Heart left ventricle (tissue), 16 donors: ENCODE measurements at regions not wholly inside any gene's neighbourhood (a gene's known extent, or its start where the extent isn't known, plus 50 kb on each side); places are given as distances from the start of the nearest gene placed in this dataset.
A peak's percentile ranks its signal among the peaks of the same experiment; 100 is the strongest.

ENCODE experiments used
- ATAC-seq, 4 donors: fragments of 200-7000 bp; cut with Tn5 transposase; one replicate each; pipeline ENCODE4 v1.9.1; 2020 to 2022; ENCODE audit warnings: moderate library complexity in 4 of 4, mild to moderate bottlenecking in 3 of 4, moderate number of reproducible peaks in 1 of 4
- DNase-seq, 5 donors: peaks; one replicate each; pipeline ENCODE4 v3.0.0-alpha.2; 2020
- H3K27ac ChIP-seq, 12 donors: fragments of 200-600 bp; sonication (generic) in 4 of 12; one replicate each; pipeline versions ENCODE4 v1.5.0 to v1.8.0; 2016 to 2022; ENCODE audit warnings: mild to moderate bottlenecking in 2 of 12
- H3K27me3 ChIP-seq, 9 donors: fragments of 200-600 bp; sonication (generic) in 2 of 9; one replicate each; pipeline versions ENCODE4 v1.5.1 to v1.8.0; 2016 to 2022; ENCODE audit warnings: mild to moderate bottlenecking in 3 of 9
- H3K36me3 ChIP-seq, 9 donors: fragments of 200-600 bp; sonication (generic) in 2 of 9; one replicate each; pipeline versions ENCODE4 v1.5.0 to v1.8.0; 2018 to 2022; ENCODE audit warnings: mild to moderate bottlenecking in 2 of 9
- H3K4me1 ChIP-seq, 12 donors: fragments of 200-600 bp; sonication (generic) in 4 of 12; one replicate each; pipeline versions ENCODE4 v1.5.0 to v1.8.0; 2016 to 2022; ENCODE audit warnings: mild to moderate bottlenecking in 3 of 12
- H3K4me3 ChIP-seq, 12 donors: fragments of 200-600 bp; sonication (generic) in 4 of 12; one replicate each; pipeline versions ENCODE4 v1.5.0 to v1.8.0; 2017 to 2022; ENCODE audit warnings: mild to moderate bottlenecking in 9 of 12, moderate library complexity in 4 of 12
- H3K9me3 ChIP-seq, 12 donors: fragments of 200-600 bp; sonication (generic) in 4 of 12; one replicate each; pipeline versions ENCODE4 v1.5.0 to v1.8.0; 2016 to 2022; ENCODE audit warnings: mild to moderate bottlenecking in 1 of 12
- POLR2A ChIP-seq, 2 donors: fragments of 450-650 bp; IDR thresholded peaks; one replicate each; pipeline ENCODE4 v1.6.1; 2017; ENCODE audit warnings: antibody characterized with exemption in 2 of 2, mild to moderate bottlenecking in 2 of 2, moderate library complexity in 2 of 2
- WGBS, 4 donors: extraction: QIAGEN DNeasy Blood & Tissue Kit in 2 of 4; methylation state at CpG; one replicate each; pipeline versions ENCODE4 v1.1.5 to v1.1.7; 2013 to 2018; 5-methylcytosine and 5-hydroxymethylcytosine counted together
- intact Hi-C, 10 donors: fragments of 100-400 bp; cut with DNase I; formaldehyde crosslinking; loops; one replicate each; pipeline versions ENCODE4 v1.11.1 to v1.14.2; 2022
- TF ChIP-seq, protein P1 (sequence below), 12 donors: fragments of 200-600 bp; sonication (generic) in 4 of 12; IDR thresholded peaks; one replicate each; pipeline versions ENCODE4 v1.5.0 to v1.8.0; 2018 to 2022; ENCODE audit warnings: antibody characterized with exemption in 12 of 12, mild to moderate bottlenecking in 5 of 12
- donor health status: ischemic (EF 13 %, LVEDD 7.1; RV severe dilation, severe dysfunction).
- donor health status: healthy with polysubstance abuse.
- donor health status: DM: no; HTN: yes; CAD: no.
- donor health status: DM: no; HTN: no; CAD: no.
- donor health status: ischemic (EF 25% LVEDD 6.9; RV normal size, moderate dysfunction).
- donor health status: ischemic (EF 25% LVEDD 5.7; RV mildly dilated, moderate dysfunction).
- donor health status: healthy.
- donor health status: DM: yes; HTN: yes; CAD: no.
- donor health status: ischemic (EF 35%, LVEDD 5.7; RV mildly dilated, moderate dysfunction).
- donor health status: nonischemic (EF 11% LVEDD 7.7; RV severe dilation, severe dysfunction).
- donor health status: DM: yes; HTN: yes; CAD: no.
- donor health status: PGD.
- donor health status: ischemic (EF 29% LVEDD 5.4; RV normal size, mild dysfunction).
- donor health status: nonischemic (EF 23%, LVEDD 6.1; RV moderate dilation, normal function).

DNA sequence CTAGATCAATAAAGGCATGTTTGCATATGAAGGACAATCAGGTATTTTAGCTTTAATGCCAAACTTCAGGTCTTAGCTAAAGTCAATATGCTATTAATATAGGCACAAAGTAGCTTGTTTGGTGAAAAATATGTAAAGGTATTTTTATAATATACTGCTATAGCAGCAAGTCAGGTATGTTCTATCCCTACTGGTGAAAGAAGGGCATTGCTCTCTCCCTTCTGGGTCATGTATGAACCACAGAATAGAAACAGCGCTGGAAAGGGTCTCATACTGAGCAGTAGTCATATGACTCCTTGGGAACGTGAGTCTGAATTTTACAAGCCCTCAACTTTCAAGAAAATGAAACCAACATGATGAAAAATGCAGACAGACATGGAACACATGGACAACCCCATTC lies 314.6 kb downstream of the GRIN2B start:
- no peak overlapping the region for H3K27ac ChIP-seq
- no peaks in the 10 kb centered on the region for H3K9me3 ChIP-seq
- no peak for DNase-seq
- TF ChIP-seq, protein P1, sequence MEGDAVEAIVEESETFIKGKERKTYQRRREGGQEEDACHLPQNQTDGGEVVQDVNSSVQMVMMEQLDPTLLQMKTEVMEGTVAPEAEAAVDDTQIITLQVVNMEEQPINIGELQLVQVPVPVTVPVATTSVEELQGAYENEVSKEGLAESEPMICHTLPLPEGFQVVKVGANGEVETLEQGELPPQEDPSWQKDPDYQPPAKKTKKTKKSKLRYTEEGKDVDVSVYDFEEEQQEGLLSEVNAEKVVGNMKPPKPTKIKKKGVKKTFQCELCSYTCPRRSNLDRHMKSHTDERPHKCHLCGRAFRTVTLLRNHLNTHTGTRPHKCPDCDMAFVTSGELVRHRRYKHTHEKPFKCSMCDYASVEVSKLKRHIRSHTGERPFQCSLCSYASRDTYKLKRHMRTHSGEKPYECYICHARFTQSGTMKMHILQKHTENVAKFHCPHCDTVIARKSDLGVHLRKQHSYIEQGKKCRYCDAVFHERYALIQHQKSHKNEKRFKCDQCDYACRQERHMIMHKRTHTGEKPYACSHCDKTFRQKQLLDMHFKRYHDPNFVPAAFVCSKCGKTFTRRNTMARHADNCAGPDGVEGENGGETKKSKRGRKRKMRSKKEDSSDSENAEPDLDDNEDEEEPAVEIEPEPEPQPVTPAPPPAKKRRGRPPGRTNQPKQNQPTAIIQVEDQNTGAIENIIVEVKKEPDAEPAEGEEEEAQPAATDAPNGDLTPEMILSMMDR (IDR thresholded peaks at IDR 0.05) = peak in 1 of 12 donors; percentile 20
- no peak for TF ChIP-seq POLR2A (IDR thresholded peaks at IDR 0.05)
- H3K27me3 ChIP-seq = peaks cover 0 to 9% (median 0%) of the 10 kb centered on the region in 9 donors
- H3K4me3 ChIP-seq = no peak overlapping the region
- no peaks in the 10 kb centered on the region for H3K36me3 ChIP-seq
- intact Hi-C loops = loop anchor here in 6 of 10 donors (10.0 kb wide), 5 partner anchors 302 to 752 kb away; no protein-coding TSS in a partner anchor
- no peaks in the 10 kb centered on the region for H3K4me1 ChIP-seq
- WGBS, 4 donors = 71 to 84% (median 74%) methylated on average over 2 of the region's 2 CpGs
- ATAC-seq = no peak

DNA sequence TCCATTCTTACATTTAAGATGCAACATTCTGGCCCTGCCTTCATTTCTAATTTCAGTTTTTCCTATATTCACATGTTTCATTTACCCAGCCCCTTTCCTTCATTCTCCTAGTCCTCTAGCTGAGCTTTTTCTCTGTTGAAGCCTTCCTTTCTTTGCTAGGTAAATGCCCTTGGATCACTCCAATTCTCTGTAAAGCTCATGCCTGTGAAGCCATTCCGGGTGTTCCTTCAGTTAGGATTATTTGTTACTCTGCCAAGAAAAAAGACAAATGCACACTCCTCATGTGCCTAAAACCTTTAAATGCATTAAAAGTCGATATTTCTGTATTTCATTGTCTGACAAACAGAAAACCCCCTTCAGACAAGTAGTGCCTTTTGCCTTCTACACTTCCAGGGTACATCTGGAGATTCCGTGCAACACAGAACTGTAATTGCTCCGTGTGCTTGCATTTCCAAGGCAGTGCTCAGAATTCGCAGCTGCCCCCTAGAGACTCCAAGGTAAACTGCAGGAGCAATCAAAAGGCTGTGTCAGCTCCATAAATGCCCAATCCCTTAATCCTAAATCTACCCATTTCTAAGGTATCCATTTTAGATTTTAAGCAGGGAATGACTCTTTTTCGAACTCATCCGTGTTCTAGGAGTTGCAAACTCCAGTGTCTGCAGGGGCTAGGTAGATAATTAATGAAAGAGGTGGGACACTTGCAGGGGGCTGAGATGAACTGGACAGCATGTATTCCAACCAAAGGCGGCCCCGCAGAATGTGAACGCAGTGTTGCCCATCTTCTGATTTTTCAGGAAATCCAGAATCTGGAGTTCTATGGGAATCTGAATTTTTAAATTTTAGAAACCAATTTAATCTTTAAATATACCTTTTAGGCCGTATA lies 320.2 kb downstream of the GRIN2B start:
- H3K27ac ChIP-seq = no peak overlapping the region
- H3K27me3 ChIP-seq = peaks cover 0 to 8% (median 0%) of the 10 kb centered on the region in 9 donors
- DNase-seq = peak in 4 of 5 donors; percentile 25 to 39 (median 33)
- no peaks in the 10 kb centered on the region for H3K9me3 ChIP-seq
- TF ChIP-seq, protein P1 (IDR thresholded peaks at IDR 0.05) = peak; percentile 73 to 91 (median 82)
- no peak for TF ChIP-seq POLR2A (IDR thresholded peaks at IDR 0.05)
- no peaks in the 10 kb centered on the region for H3K36me3 ChIP-seq
- H3K4me3 ChIP-seq = no peak overlapping the region
- 41 to 43% (median 42%) methylated on average over 11 of the region's 11 CpGs for WGBS, 4 donors
- H3K4me1 ChIP-seq = peaks cover 0 to 3% (median 0%) of the 10 kb centered on the region in 12 donors
- intact Hi-C loops = loop anchor here (1.0 to 10.0 kb wide), 10 partner anchors 296 to 746 kb away; no protein-coding TSS in a partner anchor
- peak in 3 of 4 donors; percentile 54 to 82 (median 81) for ATAC-seq

DNA sequence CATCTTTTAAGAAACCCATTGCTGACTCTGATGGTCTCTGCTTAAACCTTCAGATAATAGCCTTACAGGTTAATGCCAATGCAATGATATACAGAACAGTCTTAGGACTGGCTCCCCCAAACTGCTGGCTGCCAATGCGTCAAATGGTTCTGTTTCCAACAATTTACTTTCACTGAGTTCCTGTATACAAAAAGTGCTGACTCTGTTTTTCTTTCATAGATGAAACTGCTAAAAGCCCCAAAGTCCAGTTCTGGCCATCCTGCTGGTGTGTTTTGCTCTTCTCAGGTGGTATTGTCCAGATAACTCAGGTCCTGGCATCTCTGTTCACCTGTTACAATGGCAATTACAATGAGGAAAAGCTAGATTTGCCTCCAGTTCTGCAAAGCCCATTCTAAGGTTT lies 326.9 kb downstream of the GRIN2B start:
- H3K27me3 ChIP-seq = peaks cover 0 to 6% (median 0%) of the 10 kb centered on the region in 9 donors

DNA sequence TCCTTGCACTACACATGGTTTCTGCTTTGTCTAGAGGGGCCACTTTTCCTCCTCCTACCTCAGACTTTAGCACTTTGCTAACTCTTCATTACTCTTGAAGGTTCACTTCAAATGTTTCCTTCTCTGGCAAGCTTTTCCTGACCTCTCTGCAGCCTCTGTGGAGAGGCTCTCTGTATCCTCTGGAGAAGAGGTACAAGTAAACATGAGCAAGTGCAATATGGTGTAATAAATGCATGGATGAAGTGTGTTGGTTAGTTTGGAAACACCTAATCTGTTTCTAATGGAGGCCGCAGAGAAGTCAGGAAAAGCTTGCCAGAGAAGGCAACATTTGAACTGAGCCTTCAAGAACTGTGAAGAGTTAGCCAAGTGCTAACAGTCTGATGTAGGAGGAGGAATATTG lies 329.3 kb downstream of the GRIN2B start:
- Histone ChIP-seq H3K9me3 (no peaks in the 10 kb centered on the region), H3K4me3 (no peak overlapping the region), H3K4me1 (no peaks in the 10 kb centered on the region), H3K36me3 (no peaks in the 10 kb centered on the region), H3K27ac (no peak overlapping the region), H3K27me3 (no peaks in the 10 kb centered on the region)
- no peak for TF ChIP-seq POLR2A (IDR thresholded peaks at IDR 0.05)
- TF ChIP-seq, protein P1 (IDR thresholded peaks at IDR 0.05) = no peak
- ATAC-seq = no peak
- 93 to 99% (median 94%) methylated on average over 1 of the region's 1 CpG for WGBS, 4 donors
- DNase-seq = no peak
- intact Hi-C loops = loop anchor here in 1 of 10 donors (10.0 kb wide), 1 partner anchor 377 kb away; no protein-coding TSS in a partner anchor

More for the DNA sequence above, 326.9 kb downstream of the GRIN2B start:
- intact Hi-C loops = loop anchor here in 1 of 10 donors (10.0 kb wide), 1 partner anchor 380 kb away; no protein-coding TSS in a partner anchor
- H3K27ac ChIP-seq = no peak overlapping the region
- H3K9me3 ChIP-seq = no peaks in the 10 kb centered on the region
- WGBS, 4 donors = 88 to 95% (median 90%) methylated on average over 1 of the region's 1 CpG
- no peaks in the 10 kb centered on the region for H3K4me1 ChIP-seq
- H3K36me3 ChIP-seq = no peaks in the 10 kb centered on the region
- DNase-seq (no peak), ATAC-seq (no peak)
- TF ChIP-seq POLR2A (IDR thresholded peaks at IDR 0.05) = no peak
- TF ChIP-seq, protein P1 (IDR thresholded peaks at IDR 0.05) = no peak
- no peak overlapping the region for H3K4me3 ChIP-seq
